ENCODE measurements at regions not wholly inside any gene's neighbourhood (a gene's known extent, or its start where the extent isn't known, plus 50 kb on each side); places are given as distances from the start of the nearest gene placed in this dataset.

DNA sequence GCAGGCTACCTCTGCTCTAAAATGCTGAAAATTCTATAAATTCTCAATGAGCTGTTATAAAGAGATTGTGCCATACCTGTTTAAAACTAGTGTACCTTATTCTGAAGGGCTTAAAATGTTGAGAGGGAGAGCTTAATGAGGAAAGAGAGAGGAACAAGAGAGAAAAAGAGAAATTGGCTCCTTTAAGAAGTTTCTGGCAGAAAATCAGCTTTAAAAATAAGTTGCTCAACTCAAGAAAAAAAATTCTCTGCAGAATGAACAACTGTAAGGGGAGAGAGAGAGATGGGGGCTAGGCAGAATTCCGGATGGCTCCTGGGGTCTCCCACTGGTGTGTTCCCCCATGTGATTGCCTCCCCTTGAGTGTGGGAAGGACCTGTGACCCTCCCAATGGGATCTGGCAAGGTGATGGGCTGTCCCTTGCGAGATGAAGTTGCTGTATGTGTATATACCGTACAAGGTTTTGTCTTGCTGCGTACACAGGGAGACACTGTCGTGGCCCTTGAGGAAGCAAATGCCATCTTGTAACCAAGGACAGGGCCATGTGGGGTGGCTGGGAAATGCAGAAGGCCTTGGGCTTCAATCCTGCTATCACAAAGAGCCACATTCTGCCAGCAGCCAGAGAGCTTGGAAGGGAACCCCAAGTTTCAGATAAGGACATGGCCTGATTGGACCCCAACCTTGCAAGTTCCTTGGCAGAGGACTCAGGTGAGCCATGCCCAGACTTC, 64.3 kb upstream of the S1PR3 start:
- no peak for DNase-seq (ENCODE audit: low read depth)

GRCh38 chr9:88927510-88927909, 63.8 kb upstream of the S1PR3 start:
- DNase-seq (ENCODE audit: low read depth) = no peak

GRCh38 chr9:88930716-88931115, 60.6 kb upstream of the S1PR3 start:
- no peak for DNase-seq (ENCODE audit: low read depth)

DNA sequence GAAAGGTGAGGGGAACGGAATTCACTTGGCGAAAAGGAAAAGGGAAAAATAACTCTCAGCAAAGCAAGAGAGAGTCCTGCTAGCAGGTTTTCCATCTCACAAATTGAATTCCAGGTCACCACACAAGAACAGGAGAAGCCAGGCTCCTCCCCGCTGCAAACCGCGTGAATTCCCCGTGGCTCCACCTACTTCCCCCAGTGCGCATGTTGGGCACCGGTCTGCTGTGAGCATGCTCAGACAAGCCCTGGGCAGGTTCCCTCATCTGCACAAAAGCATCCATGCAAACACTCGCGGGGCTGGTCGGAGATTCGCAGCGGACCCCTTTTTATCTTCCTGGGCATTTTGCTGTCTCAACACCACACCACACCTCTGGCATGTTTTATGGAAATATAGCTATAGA, 58.5 kb upstream of the S1PR3 start:
- DNase-seq (ENCODE audit: low read depth) = no peak

- DNase-seq (ENCODE audit: low read depth) = no peak
Measured at GRCh38 chr9:88933607-88934379, 57.5 kb upstream of the S1PR3 start.

DNA sequence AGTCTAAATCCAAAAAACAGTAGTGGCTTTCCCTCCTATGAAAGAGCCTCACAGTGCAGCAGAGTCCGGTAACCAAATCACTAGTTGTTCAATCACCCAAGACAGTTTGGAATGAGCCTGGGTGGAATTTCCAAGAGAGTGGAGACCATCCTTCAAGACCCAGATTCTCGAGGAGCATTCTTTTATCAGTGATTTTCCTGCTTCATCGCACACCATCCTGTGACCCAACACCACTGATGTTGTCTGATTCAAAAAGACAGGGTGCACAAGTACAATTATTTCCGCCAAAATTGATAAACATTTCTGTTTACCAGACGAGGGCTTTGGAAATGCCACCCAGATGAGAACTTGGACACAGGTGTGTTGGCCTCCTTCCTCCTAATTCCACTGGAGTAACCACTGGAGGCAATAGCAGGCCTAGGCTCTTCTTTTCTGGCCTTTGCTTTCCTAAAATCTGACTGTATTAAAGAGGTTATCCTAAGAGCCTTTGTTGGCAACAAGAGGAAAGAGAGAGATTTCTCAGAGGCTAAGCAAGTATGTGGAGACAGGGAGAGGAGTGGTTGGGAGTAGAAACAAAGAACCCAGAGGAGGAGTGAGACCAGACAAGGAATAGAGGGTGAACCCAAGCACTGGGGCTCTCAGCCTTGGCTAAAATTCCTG, 56.3 kb upstream of the S1PR3 start:
- DNase-seq (ENCODE audit: low read depth) = no peak

DNA sequence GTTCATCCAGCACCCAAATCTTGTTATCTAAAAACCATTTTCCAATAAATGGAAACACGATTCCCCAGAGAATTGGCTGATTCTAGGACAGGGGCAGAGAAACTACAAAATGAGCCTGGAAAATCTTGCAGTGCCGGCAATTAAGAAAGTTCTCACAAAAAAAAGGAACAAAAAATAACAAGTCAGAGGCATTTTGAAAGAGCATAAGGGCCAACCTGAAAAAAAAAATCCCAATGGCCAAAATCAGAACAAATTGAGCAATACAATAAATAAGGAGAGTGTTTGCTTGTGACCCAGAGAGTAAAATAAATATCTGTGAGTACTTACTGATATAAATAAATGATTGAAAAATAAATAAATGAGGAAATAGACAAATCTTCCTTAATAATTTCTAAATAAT, 55.1 kb upstream of the S1PR3 start:
- DNase-seq (ENCODE audit: low read depth) = no peak

- no peak for DNase-seq (ENCODE audit: low read depth)
Measured at GRCh38 chr9:88936668-88937067, 54.6 kb upstream of the S1PR3 start.

GRCh38 chr9:88937248-88937647, 54.0 kb upstream of the S1PR3 start:
- DNase-seq (ENCODE audit: low read depth) = no peak

- DNase-seq (ENCODE audit: low read depth) = no peak
Measured at GRCh38 chr9:88938189-88938588, 53.1 kb upstream of the S1PR3 start.

Data from activated gamma-delta T cell treated with anti-CD3 and anti-CD28 coated beads, Interleukin-2, amount 50 U/mL, for 16 hours (primary cell).